ENCODE measurements at regions not wholly inside any gene's neighbourhood (a gene's known extent, or its start where the extent isn't known, plus 50 kb on each side); places are given as distances from the start of the nearest gene placed in this dataset.

GRCh38 chr2:60377825-60378224 lies 175.6 kb downstream of the BCL11A start:
- no peaks in the 10 kb centered on the region for H3K4me1 ChIP-seq
- no peak overlapping the region for H3K4me3 ChIP-seq
- no peaks in the 10 kb centered on the region for H3K36me3 ChIP-seq
- H3K9ac ChIP-seq (ENCODE audit: low read depth in 2 of 2, low read length in 2 of 2) = no peak overlapping the region
- no peak for DNase-seq
- H3K9me3 ChIP-seq = no peaks in the 10 kb centered on the region
- TF ChIP-seq, protein P1, sequence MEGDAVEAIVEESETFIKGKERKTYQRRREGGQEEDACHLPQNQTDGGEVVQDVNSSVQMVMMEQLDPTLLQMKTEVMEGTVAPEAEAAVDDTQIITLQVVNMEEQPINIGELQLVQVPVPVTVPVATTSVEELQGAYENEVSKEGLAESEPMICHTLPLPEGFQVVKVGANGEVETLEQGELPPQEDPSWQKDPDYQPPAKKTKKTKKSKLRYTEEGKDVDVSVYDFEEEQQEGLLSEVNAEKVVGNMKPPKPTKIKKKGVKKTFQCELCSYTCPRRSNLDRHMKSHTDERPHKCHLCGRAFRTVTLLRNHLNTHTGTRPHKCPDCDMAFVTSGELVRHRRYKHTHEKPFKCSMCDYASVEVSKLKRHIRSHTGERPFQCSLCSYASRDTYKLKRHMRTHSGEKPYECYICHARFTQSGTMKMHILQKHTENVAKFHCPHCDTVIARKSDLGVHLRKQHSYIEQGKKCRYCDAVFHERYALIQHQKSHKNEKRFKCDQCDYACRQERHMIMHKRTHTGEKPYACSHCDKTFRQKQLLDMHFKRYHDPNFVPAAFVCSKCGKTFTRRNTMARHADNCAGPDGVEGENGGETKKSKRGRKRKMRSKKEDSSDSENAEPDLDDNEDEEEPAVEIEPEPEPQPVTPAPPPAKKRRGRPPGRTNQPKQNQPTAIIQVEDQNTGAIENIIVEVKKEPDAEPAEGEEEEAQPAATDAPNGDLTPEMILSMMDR (IDR thresholded peaks at IDR 0.05) = no peak
- intact Hi-C loops (cut with DNase I) = no loop called here
- no peaks in the 10 kb centered on the region for H3K27me3 ChIP-seq
- no peak overlapping the region for H3K27ac ChIP-seq

- TF ChIP-seq, protein P1 (IDR thresholded peaks at IDR 0.05) = no peak
- no peak overlapping the region for H3K9ac ChIP-seq (ENCODE audit: low read depth in 2 of 2, low read length in 2 of 2)
- no peaks in the 10 kb centered on the region for H3K4me1 ChIP-seq
- H3K9me3 ChIP-seq = no peaks in the 10 kb centered on the region
- H3K27me3 ChIP-seq = no peaks in the 10 kb centered on the region
- DNase-seq = no peak
- intact Hi-C loops (cut with DNase I) = no loop called here
- H3K4me3 ChIP-seq = no peak overlapping the region
- no peaks in the 10 kb centered on the region for H3K36me3 ChIP-seq
- H3K27ac ChIP-seq = no peak overlapping the region
Measured at GRCh38 chr2:60376252-60376651, 177.2 kb downstream of the BCL11A start.

DNA sequence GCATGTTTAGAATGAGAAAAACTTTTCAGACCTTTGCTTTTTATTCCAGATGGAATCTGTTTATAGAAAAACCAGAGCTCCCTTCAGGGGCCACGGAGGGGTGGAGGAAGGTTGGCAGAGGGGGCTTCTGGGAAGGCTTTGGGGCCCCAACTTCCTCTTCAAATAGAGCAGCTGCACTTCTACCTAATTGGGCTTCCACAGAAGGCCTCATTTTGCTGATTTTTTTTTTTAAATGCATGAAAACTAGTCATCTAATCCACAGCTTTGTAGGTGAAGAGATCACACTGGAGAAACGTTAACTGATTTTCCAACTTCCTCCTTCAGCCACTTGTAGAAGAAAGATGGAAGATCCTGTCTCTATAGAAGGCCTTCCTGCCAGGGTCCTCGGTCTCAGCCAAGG lies 181.8 kb downstream of the BCL11A start:
- Histone ChIP-seq H3K4me1 (no peaks in the 10 kb centered on the region), H3K27me3 (no peaks in the 10 kb centered on the region), H3K36me3 (no peaks in the 10 kb centered on the region), H3K27ac (no peak overlapping the region), H3K9me3 (no peaks in the 10 kb centered on the region), H3K4me3 (no peak overlapping the region), H3K9ac (ENCODE audit: low read depth in 2 of 2, low read length in 2 of 2) (no peak overlapping the region)
- TF ChIP-seq, protein P1 (IDR thresholded peaks at IDR 0.05) = no peak
- intact Hi-C loops (cut with DNase I) = no loop called here
- no peak for DNase-seq

DNA sequence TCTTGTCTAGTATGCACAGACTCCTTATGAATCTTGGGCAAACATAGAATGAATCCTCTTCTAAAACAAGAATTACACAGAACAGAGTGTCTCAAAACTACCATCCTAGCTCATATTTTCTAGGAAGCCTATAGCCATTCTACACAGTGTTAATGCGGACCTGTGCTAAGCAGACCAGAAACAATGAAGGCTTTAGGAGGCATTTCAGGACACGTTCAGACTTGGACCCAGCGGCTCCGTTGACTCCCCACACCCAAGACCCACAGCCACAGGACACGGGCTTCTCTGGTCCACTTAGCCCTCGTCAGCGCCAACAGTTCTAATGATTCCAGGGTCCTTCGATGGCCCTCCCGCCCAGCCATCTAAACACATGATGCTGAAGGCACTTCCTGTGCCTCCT lies 182.2 kb downstream of the BCL11A start:
- Histone ChIP-seq H3K4me3 (no peak overlapping the region), H3K9me3 (no peaks in the 10 kb centered on the region), H3K9ac (ENCODE audit: low read depth in 2 of 2, low read length in 2 of 2) (no peak overlapping the region), H3K27me3 (no peaks in the 10 kb centered on the region), H3K27ac (no peak overlapping the region), H3K4me1 (no peaks in the 10 kb centered on the region), H3K36me3 (no peaks in the 10 kb centered on the region)
- no peak for DNase-seq
- TF ChIP-seq, protein P1 (IDR thresholded peaks at IDR 0.05) = no peak
- intact Hi-C loops (cut with DNase I) = no loop called here

GRCh38 chr2:60370814-60371213 lies 182.6 kb downstream of the BCL11A start:
- TF ChIP-seq, protein P1 (IDR thresholded peaks at IDR 0.05) = no peak
- no peaks in the 10 kb centered on the region for H3K27me3 ChIP-seq
- no peak overlapping the region for H3K9ac ChIP-seq (ENCODE audit: low read depth in 2 of 2, low read length in 2 of 2)
- no peaks in the 10 kb centered on the region for H3K36me3 ChIP-seq
- intact Hi-C loops (cut with DNase I) = no loop called here
- H3K4me3 ChIP-seq = no peak overlapping the region
- no peak for DNase-seq
- no peaks in the 10 kb centered on the region for H3K4me1 ChIP-seq
- no peaks in the 10 kb centered on the region for H3K9me3 ChIP-seq
- no peak overlapping the region for H3K27ac ChIP-seq

DNA sequence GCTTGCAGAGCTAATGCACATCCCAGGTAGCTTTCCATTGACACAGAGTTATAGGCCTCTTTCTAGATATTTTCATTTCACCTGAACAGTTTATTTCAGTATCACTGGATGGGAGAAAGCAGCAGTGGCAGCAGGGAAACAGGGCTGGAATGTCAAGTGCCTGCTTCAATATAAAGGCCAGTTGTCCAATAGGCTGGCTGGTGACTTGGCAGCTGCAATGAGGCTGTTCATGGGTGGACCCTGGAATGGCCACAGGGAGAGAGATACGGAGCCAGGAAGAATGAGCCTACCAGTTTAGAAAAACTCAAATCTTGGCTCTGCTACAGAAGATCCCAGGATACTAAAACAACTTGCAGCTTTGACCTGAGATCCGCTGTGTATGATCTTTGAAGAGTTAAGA lies 185.0 kb downstream of the BCL11A start:
- Histone ChIP-seq H3K27me3 (no peaks in the 10 kb centered on the region), H3K9ac (ENCODE audit: low read depth in 2 of 2, low read length in 2 of 2) (no peak overlapping the region), H3K4me1 (no peaks in the 10 kb centered on the region), H3K27ac (no peak overlapping the region), H3K9me3 (no peaks in the 10 kb centered on the region), H3K36me3 (no peaks in the 10 kb centered on the region), H3K4me3 (no peak overlapping the region)
- TF ChIP-seq, protein P1 (IDR thresholded peaks at IDR 0.05) = no peak
- no peak for DNase-seq
- intact Hi-C loops (cut with DNase I) = no loop called here
